HEK293T (cell line): ENCODE measurements at regions not wholly inside any gene's neighbourhood (a gene's known extent, or its start where the extent isn't known, plus 50 kb on each side); places are given as distances from the start of the nearest gene placed in this dataset.

Source experiments
- CTCF ChIA-PET: fragments of 350-600 bp; formaldehyde crosslinking; extraction: SDS; loops from one replicate; lab custom pipeline; 2021; ENCODE audit warnings: antibody characterized with exemption, inconsistent platforms; lab: Yijun Ruan, JAX
- POLR2A ChIA-PET: fragments of 350-600 bp; formaldehyde crosslinking; extraction: SDS; loops from one replicate; lab custom pipeline; 2020; ENCODE audit warnings: antibody characterized with exemption, inconsistent platforms; lab: Yijun Ruan, JAX
- DNase-seq: peaks from one replicate; pipeline ENCODE4 v3.0.0; 2012; ENCODE audit warnings: mixed read lengths; ENCODE audit errors: extremely low spot score
- ARNT ChIP-seq: fragments of 450-650 bp; IDR thresholded peaks from 2 replicates; pipeline ENCODE4 v1.6.1; 2017; ENCODE audit warnings: mild to moderate bottlenecking
- BHLHE40 ChIP-seq: fragments of 450-650 bp; IDR thresholded peaks from 2 replicates; pipeline ENCODE4 v1.6.1; 2016; ENCODE audit warnings: mild to moderate bottlenecking, moderate library complexity, borderline replicate concordance
- CTBP1 ChIP-seq: fragments of 450-650 bp; IDR thresholded peaks from 2 replicates; pipeline ENCODE4 v1.6.1; 2016; ENCODE audit warnings: borderline replicate concordance
- ELF4 ChIP-seq: fragments of 450-650 bp; IDR thresholded peaks from 2 replicates; pipeline ENCODE4 v1.6.1; 2017; ENCODE audit warnings: antibody characterized with exemption
- FOXA1 ChIP-seq: fragments of 450-650 bp; IDR thresholded peaks from 2 replicates; pipeline ENCODE4 v1.6.1; 2016; ENCODE audit warnings: mild to moderate bottlenecking
- FOXK2 ChIP-seq: fragments of 450-650 bp; IDR thresholded peaks from 2 replicates; pipeline ENCODE4 v1.6.1; 2016; ENCODE audit warnings: mild to moderate bottlenecking
- FOXM1 ChIP-seq: fragments of 450-650 bp; IDR thresholded peaks from 2 replicates; pipeline ENCODE4 v1.6.1; 2017; ENCODE audit warnings: mild to moderate bottlenecking, borderline replicate concordance
- HDGF ChIP-seq: fragments of 450-650 bp; IDR thresholded peaks from 2 replicates; pipeline ENCODE4 v1.6.1; 2017; ENCODE audit warnings: antibody characterized with exemption, borderline replicate concordance
- L3MBTL2 ChIP-seq: fragments of 450-650 bp; conservative IDR thresholded peaks from 2 replicates; pipeline ENCODE4 v1.6.1; 2016; ENCODE audit warnings: mild to moderate bottlenecking
- LEF1 ChIP-seq: fragments of 450-650 bp; IDR thresholded peaks from 2 replicates; pipeline ENCODE4 v1.6.1; 2017; ENCODE audit warnings: mild to moderate bottlenecking, borderline replicate concordance
- NFRKB ChIP-seq: fragments of 450-650 bp; IDR thresholded peaks from 2 replicates; pipeline ENCODE4 v1.6.1; 2016; ENCODE audit warnings: mild to moderate bottlenecking, moderate library complexity
- SP1 ChIP-seq: fragments of 450-650 bp; IDR thresholded peaks from 2 replicates; pipeline ENCODE4 v1.6.1; 2017
- SUZ12 ChIP-seq: fragments of 450-650 bp; IDR thresholded peaks from 2 replicates; pipeline ENCODE4 v1.6.1; 2016; ENCODE audit warnings: mild to moderate bottlenecking
- TARDBP ChIP-seq: fragments of 450-650 bp; IDR thresholded peaks from 2 replicates; pipeline ENCODE4 v1.6.1; 2016
- ZNF384 ChIP-seq: fragments of 450-650 bp; IDR thresholded peaks from 2 replicates; pipeline ENCODE4 v1.6.1; 2016
- TF ChIP-seq, protein P1 (sequence below): fragments of 450-650 bp; IDR thresholded peaks from 2 replicates; pipeline ENCODE4 v1.6.1; 2016

- DNase-seq, result no peak
- ChIA-PET POLR2A (no interaction called here), CTCF (no interaction called here)
- TF ChIP-seq SUZ12, result no peak
- TF ChIP-seq BHLHE40, result no peak
- TF ChIP-seq ARNT, result no peak
These were observed 265.2 kb upstream of the PPP2R2D start for GRCh38 chr10:131635564-131636015.

DNA sequence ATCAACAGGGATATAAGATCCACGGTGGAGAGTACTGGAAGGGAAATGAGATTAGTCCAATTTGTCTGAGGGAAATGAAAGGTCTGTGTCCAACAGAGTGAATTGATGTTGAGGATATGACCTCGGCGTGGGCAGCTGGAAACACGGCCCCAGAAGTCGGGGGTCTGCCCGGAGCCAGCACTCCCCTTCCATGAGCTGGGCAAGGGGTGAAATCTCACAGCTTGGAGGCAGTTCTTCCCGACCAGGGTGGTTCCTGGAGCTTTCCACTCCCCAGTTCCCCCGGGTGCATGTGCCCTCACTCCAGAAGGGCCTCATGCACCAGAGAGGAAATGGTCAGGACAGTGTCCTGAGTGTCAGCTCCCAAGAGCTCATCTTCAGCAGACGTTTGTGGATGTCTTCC lies 264.7 kb upstream of the PPP2R2D start:
- POLR2A ChIA-PET, result no interaction called here
- no peak for DNase-seq
- CTCF ChIA-PET, result no interaction called here
- TF ChIP-seq, protein P1, sequence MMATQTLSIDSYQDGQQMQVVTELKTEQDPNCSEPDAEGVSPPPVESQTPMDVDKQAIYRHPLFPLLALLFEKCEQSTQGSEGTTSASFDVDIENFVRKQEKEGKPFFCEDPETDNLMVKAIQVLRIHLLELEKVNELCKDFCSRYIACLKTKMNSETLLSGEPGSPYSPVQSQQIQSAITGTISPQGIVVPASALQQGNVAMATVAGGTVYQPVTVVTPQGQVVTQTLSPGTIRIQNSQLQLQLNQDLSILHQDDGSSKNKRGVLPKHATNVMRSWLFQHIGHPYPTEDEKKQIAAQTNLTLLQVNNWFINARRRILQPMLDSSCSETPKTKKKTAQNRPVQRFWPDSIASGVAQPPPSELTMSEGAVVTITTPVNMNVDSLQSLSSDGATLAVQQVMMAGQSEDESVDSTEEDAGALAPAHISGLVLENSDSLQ, result no peak
- TF ChIP-seq ARNT, result no peak
- no peak for TF ChIP-seq L3MBTL2
- no peak for TF ChIP-seq SP1

GRCh38 chr10:131636841-131637724 lies 263.7 kb upstream of the PPP2R2D start:
- no peak for DNase-seq
- ChIA-PET POLR2A (no interaction called here), CTCF (no interaction called here)
- no peak for TF ChIP-seq ARNT
- TF ChIP-seq FOXA1, result no peak

DNA sequence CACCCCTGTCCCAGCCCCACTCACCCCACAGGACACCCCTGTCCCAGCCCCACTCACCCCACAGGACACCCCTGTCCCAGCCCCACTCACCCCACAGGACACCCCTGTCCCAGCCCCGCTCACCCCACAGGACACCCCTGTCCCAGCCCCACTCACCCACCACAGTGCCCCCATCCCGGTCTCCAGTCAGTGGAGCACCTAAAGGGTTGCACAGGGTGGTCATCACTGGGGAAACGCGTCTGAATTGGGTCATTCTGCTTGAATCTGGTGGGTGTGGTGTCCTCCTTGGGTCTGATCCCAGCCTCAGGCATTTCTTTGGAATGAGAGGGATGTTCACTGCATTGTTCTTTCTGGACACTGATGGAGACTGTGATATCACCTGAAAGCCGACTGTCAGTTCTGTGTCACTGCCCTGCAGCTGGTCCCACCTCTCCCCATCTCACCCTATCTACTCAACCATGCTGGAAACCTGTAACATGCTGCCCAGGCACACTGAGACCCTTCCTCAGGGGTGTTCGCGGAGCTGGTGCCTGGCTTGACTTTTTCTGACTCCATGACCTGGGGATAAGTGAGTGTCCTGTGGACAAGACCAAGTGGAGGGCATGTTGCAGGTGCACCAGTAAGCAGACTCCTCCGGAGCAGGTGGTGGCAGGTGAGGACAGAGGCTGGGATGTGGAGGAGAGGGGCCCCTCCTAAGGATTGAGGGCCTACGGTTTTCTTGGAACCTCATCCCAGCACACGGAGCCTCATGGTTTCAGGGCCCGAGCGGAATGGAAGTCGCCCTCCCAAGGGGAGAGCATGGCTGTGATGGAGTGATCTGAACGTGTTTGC lies 262.5 kb upstream of the PPP2R2D start:
- POLR2A ChIA-PET, result no interaction called here
- CTCF ChIA-PET, result no interaction called here
- TF ChIP-seq ZNF384 (no peak), LEF1 (no peak), HDGF (no peak), FOXA1 (no peak), SUZ12 (no peak), FOXM1 (no peak), SP1 (no peak), L3MBTL2 (no peak), ARNT (no peak), BHLHE40 (no peak), FOXK2 (no peak), TARDBP (no peak), NFRKB (no peak), ELF4 (no peak), CTBP1 (no peak)
- TF ChIP-seq, protein P1, result no peak
- DNase-seq, result no peak

DNA sequence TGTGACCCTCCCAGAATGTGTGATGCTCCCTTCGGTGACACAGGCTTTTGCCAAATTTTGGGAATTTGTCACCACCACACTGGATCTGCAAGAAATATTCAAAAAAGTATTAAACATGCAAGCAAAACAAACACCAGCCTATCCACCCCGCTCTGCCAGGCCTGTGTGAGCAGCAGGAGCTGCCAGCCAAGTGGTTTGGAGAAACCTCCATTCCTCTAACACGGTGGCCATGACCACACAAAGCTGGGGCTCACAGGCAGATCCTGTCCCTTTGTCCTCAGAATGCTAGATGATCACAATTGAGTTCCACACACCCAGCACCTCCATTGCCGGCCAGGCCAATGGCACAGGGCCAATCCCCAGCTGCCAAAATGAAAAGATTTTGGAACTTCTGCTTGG lies 261.9 kb upstream of the PPP2R2D start:
- ChIA-PET POLR2A (no interaction called here), CTCF (no interaction called here)
- TF ChIP-seq L3MBTL2 (no peak), BHLHE40 (no peak), HDGF (no peak), FOXA1 (no peak), FOXM1 (no peak), ARNT (no peak), TARDBP (no peak), NFRKB (no peak), LEF1 (no peak), FOXK2 (no peak)
- DNase-seq, result no peak

- no peak for DNase-seq
- TF ChIP-seq SP1, result no peak
- no peak for TF ChIP-seq L3MBTL2
- TF ChIP-seq SUZ12, result no peak
- TF ChIP-seq BHLHE40, result no peak
- no peak for TF ChIP-seq FOXK2
- no peak for TF ChIP-seq TARDBP
- no peak for TF ChIP-seq NFRKB
- TF ChIP-seq, protein P1, result no peak
- TF ChIP-seq HDGF, result no peak
- TF ChIP-seq LEF1, result no peak
- no peak for TF ChIP-seq ELF4
- ChIA-PET CTCF (no interaction called here), POLR2A (no interaction called here)
These were observed 260.7 kb upstream of the PPP2R2D start for GRCh38 chr10:131640045-131640644.
